ENCODE measurements at regions not wholly inside any gene's neighbourhood (a gene's known extent, or its start where the extent isn't known, plus 50 kb on each side); places are given as distances from the start of the nearest gene placed in this dataset.
"Not testable (repeated sequence)": the region's sequence is repeated elsewhere in the genome, so short reads cannot be mapped to it uniquely, and the experiment has no call there.

DNA sequence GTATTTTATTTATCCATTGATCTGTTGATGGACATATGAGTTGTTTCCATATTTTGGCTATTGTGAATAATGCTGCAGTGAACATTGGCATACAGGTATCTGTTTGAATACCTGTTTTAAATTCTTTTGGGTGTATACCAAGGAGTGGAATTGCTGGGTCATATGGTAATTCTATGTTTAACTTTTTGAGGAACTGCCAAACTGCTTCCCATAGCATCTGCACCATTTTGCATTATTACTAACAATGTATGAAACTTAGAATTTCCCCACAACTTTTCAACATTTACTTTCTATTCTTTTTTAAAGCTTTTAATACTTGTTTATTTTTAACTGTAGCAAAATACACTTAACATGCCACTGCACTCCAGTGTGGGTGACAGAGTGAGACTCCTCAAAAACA, 57.0 kb upstream of the MSN start:
- no peak for DNase-seq (ENCODE audit: low read depth in 1 of 2, low spot score in 1 of 2)

DNA sequence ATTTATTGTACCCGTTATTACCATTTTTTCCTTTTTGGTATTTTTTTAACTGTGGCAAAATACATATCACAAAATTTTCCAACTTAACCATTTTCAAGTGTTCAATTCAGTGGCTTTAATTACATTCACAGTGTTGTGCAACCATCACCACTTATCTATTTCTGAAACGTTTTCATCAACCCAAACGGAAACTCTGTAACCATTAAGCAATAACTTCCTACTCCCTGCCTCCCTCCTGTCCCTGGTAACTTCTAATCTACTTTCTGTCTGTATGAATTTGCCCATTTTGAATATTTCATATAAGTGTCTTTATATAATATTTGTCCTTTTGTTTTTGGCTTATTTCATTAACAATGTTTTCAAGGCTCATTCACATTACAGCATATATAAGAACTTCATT, 57.4 kb upstream of the MSN start:
- no peak for DNase-seq (ENCODE audit: low read depth in 1 of 2, low spot score in 1 of 2)

DNA sequence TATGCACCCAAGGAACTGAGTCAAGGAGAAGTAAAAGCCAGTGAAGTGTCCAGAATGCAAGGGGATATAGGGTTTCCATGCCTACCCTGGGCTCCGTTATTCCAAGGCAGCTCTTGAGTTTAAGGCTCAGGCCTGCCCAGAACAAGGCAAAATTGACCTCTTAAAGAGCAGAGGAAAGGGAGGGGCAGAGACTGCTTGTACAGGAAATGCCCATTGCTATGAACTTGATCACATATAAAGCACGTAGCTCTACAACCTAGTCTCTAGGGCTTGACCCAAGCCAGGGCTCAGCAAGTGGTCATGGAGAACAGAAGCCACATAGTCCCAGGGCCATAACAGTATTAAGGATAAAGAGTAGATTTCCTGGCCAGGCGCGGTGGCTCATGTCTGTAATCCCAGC, 58.2 kb upstream of the MSN start:
- DNase-seq (ENCODE audit: low read depth in 1 of 2, low spot score in 1 of 2) = no peak

DNA sequence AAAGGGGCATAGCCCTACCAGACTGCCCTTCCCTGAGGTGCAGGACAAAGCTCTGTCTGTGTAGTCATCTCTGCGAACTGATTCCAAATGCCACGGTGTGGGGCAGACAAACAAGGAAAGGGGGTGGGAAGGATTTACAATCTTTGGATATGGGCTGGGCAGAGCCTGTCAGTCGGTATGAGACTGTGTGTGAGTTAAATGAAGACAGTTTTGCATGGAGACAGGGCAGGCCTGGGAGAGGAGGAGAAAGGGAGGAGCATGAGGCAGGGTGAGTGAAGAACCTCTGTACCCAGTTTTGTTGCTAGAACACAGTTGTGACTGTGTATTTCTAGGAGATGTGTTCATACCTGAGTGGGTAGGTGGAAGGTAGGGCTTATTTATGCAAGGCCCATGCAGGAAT, 59.4 kb upstream of the MSN start:
- no peak for DNase-seq (ENCODE audit: low read depth in 1 of 2, low spot score in 1 of 2)

DNA sequence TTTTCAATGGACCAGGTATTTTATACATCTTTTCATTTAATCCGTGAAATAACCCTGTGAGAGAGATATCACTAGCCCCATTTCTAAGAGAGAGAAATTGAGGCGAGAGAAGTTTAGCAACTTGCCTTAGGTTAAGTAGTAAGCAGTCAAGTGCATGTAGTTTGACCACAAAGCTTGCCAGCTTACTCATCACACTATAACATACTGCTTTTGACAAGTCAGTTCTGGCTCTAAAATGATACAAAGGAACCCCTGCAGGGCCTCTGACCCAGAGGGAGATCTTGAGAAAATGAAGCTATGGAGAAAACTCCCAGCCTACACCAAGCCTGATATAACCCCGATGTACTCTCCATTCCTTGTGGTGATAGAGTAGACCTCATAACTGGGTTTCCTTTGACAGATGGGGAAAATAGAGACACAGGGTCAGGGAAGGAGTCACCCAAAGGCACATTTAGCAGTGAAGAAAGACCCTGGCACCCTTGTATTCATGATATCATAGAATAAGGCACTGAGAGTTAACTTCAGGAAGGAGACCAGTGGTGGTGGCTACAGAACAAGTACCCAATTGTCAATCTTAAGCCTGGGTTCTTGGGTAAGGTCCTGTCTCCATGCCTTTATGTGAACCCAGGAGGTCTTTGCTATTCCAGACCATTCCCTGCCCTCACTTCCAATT, 60.2 kb upstream of the MSN start:
- DNase-seq (ENCODE audit: low read depth in 1 of 2, low spot score in 1 of 2) = no peak

DNA sequence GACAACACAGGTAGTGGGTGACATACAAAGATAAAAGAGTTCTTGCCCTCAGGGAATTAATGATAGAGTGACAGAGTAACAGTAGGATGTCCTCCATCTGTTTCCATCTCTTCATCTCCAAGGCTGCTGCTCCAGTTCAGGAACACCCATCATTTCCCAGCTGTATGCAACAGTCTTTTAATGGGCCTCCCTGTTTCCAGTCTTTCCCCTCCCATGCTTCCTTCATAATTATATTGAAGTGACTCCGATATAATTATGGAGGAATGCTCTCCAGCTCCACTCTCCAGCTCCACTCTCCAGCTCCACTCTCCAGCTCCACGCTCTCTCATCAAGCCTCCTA, 65.3 kb upstream of the MSN start:
- no peak for DNase-seq (ENCODE audit: low read depth in 1 of 2, low spot score in 1 of 2)

- DNase-seq (ENCODE audit: low read depth in 1 of 2, low spot score in 1 of 2) = peak in 1 of 2 donors; percentile 28
Observed at GRCh38 chrX:65601530-65602220, 65.8 kb upstream of the MSN start.

DNA sequence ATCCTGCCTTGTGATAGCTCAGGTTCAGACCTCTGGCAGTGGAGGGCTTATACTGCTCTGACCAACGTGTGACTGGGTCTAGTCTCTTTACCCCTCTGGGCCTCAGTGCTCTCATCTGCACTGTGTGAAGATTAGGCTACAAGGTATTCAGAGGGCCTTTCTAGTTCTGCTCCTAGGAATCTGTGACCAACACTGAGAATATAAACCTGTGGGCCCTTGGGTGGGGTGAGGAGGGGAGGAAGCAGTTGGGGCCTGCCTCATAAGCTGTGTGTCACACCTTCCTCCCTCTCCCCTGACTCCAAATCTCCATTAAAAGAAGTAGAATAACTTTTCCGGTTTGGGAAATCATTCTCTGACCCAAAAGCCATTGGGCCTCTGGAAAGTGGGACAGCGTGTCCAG, 66.3 kb upstream of the MSN start:
- DNase-seq (ENCODE audit: low read depth in 1 of 2, low spot score in 1 of 2) = no peak

GRCh38 chrX:65600106-65600505, 65.5 kb upstream of the LAS1L start:
- DNase-seq (ENCODE audit: low read depth in 1 of 2, low spot score in 1 of 2) = no peak

DNA sequence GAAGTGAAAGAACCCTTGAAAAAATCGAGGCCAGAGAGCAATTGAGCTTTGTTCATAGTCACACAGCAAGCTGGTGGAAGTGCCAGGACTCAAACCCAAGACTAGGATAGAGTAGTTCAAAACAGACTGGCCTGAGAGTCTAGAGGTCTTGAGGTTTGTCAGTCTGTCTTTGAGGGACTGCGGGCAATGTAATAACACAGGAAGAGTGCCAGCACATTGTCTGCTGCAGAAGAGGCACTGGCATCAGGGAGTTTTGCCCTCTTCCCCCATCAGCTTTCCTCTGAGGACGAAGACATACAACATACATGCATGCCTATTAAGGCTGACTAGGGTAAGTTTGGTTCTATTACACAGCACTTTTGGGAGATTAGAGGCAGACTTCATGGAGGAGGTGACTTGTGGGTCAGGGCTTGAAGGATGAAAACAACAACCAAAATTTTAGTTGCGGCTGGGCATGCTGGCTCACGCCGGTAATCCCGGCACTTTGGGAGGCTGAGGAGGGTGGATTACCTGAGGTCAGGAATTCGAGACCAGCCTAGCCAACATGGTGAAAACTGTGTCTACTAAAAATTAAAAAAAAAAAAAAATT, 64.1 kb upstream of the LAS1L start:
- DNase-seq (ENCODE audit: low read depth in 1 of 2, low spot score in 1 of 2) = no peak

- DNase-seq (ENCODE audit: low read depth in 1 of 2, low spot score in 1 of 2) = no peak
Observed at GRCh38 chrX:65596270-65597034, 61.9 kb upstream of the LAS1L start.

GRCh38 chrX:65595460-65595876, 60.9 kb upstream of the LAS1L start:
- DNase-seq (ENCODE audit: low read depth in 1 of 2, low spot score in 1 of 2) = peak; percentile 73

GRCh38 chrX:65591206-65591605, 56.6 kb upstream of the LAS1L start:
- no peak for DNase-seq (ENCODE audit: low read depth in 1 of 2, low spot score in 1 of 2)

DNA sequence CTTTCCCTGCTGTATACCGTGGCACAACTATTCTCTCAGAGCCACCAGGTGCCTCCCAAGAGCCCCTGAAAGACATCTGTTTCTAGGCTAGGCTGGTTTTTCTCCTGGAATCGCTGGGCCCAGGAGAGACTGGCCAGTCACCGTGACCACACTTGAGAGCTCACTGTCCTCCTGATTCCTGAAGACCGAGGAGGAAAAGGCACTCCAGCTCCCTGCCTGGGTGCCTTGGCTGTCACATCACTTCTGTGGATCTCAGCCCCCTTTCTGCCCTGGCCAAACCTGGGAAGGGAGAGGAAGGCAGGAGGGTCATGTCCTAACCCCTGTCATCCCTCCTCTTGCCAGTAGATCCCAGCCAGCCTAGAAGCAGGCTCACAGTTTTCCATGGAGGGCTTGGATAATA, 54.7 kb upstream of the LAS1L start:
- DNase-seq (ENCODE audit: low read depth in 1 of 2, low spot score in 1 of 2) = no peak

- DNase-seq (ENCODE audit: low read depth in 1 of 2, low spot score in 1 of 2) = no peak
Observed at GRCh38 chrX:65588795-65589194, 54.2 kb upstream of the LAS1L start.

DNA sequence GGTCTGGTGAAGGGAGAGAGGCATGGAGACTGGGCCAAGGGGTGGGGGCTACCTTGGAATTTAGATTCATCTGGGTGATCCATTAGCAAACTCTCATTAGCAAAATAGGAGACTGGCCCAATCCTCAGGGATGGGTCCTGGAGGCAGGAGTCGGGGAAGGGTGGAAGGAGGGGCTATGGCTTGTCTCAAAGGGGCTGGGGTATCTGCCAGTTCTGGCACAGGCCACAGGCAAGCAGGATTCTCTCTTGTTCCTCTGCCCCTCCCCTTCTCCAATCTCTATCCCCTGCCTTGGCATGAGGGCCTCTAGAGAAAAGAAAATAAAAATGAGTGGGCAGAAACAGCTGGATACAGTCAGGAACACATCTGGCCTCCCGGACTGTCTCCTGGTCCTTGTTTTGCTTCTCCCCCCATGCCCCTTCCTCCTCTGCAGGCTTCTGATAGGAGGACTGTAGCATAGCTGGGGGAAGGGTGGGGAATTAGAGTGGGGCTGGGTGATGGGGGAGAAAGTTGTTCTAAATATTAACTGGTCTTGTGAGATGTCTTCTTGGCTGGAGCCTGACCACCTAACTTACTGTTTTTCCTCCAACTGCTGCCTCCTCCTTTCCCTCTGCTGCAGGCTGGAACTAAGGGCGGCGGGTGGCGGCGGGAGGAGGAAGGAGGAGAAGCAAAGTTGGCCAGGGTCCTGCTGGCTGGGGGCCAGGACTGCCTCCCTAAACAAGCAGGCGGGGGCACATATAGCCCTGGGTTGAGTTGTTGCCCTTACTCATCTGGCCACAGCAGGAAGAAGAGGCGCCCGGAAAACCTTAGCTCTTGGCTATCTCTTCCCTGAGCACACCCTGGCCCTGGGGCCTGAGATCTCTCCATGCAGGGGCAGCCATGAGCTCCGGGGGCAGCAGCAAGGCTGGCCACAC, 53.3 kb upstream of the LAS1L start:
- no peak for DNase-seq (ENCODE audit: low read depth in 1 of 2, low spot score in 1 of 2)

- no peak for DNase-seq (ENCODE audit: low read depth in 1 of 2, low spot score in 1 of 2)
Observed at GRCh38 chrX:65586491-65586890, 51.9 kb upstream of the LAS1L start.

DNA sequence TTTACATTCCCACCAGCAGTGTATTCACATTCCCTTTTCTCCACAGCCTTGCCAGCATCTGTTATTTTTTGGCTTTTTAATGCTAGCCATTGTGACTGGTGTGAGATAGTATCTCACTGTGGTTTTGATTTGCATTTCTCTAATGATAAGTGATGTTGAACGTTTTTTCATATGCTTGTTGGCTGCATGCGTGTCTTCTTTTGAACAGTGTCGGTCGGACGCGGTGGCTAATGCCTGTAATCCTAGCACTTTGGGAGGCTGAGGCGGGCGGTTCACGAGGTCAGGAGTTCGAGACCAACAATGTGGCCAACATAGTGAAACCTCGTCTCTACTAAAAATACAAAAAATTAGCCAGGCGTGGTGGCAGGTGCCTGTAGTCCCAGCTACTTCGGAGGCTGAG, 50.6 kb upstream of the LAS1L start:
- not testable (repeated sequence) for DNase-seq (ENCODE audit: low read depth in 1 of 2, low spot score in 1 of 2)
